Forelimb muscle (tissue), 1 donor: ENCODE measurements at regions not wholly inside any gene's neighbourhood (a gene's known extent, or its start where the extent isn't known, plus 50 kb on each side); places are given as distances from the start of the nearest gene placed in this dataset.
"Not testable (repeated sequence)": the region's sequence is repeated elsewhere in the genome, so short reads cannot be mapped to it uniquely, and the experiment has no call there.

Experiments used
- DNase-seq: peaks from one replicate; pipeline ENCODE4 v3.0.0-alpha.2; 2013; ENCODE audit warnings: low read depth

DNA sequence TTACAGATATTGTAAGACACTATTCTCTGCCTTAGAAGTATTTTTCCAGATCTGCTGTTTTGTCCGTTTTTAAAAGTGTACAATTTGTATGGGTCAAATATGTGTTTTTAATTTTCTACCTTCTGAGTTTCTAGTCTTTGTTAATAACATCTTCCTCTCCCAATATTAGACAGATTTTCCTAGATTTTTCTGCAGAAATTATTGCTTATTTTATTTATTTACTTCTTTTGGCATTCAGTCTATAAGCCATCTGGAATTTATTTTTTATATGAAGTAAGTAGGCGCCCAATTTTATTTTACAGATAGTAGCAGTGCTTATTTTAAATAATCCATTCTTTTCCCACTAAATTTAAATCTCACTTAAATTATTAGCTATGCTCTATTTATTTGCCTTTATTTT lies 103.1 kb upstream of the PLEKHG1 start:
- no peak for DNase-seq

DNA sequence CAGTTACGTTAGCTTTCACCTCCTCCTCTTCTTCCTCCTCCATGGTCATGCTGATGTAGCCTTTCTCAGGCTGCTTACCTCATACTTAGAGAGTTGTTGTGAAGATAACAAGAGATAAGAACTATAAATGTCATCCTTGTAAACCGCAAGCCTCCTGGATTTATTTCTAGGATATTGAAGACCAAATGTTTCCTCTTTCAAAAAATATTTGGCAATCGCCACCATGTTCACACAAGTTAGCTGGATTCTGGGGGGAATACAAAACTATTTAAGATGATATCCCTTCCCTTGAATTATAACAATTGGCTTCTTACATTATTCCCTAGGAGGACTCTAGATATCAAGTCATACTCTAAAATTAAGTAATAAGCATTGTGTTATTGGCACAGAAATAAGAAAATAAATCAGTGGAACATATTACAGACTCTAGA lies 99.8 kb upstream of the PLEKHG1 start:
- DNase-seq: peak; percentile 68

DNA sequence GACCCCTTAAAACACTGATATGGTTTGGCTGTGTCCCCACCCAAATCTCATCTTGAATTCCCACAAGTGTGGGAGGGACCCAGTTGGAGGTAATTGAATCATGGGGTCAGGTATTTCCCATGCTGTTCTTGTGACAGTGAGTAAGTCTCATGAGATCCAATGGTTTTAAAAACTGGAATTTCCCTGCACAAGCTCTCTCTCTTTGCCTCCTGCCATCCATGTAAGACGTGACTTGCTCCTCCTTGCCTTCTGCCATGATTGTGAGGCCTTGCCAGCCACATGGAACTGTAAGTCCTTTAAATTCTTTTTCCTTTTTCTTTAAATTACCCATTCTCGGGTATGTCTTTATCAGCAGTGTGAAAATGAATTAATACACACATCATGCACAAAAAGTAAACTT lies 99.1 kb upstream of the PLEKHG1 start:
- DNase-seq: not testable (repeated sequence)

DNA sequence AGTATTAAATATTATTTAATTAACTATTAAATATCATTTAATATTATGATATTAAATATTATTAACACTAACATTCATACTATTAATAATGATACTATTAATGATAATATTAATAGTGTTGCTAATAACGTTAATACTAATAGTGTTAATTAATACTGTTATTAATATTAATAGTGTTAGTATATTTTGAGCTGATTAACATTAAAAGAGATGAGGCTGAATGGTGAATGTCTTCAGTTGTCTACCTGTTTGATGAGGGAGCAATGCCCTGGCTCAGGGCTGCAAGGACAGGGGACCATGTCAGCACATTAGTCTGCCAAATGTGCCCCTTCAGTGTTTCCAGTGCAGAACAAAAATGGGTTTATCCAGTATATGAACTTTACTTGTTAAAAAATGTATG lies 96.6 kb upstream of the PLEKHG1 start:
- no peak for DNase-seq

DNA sequence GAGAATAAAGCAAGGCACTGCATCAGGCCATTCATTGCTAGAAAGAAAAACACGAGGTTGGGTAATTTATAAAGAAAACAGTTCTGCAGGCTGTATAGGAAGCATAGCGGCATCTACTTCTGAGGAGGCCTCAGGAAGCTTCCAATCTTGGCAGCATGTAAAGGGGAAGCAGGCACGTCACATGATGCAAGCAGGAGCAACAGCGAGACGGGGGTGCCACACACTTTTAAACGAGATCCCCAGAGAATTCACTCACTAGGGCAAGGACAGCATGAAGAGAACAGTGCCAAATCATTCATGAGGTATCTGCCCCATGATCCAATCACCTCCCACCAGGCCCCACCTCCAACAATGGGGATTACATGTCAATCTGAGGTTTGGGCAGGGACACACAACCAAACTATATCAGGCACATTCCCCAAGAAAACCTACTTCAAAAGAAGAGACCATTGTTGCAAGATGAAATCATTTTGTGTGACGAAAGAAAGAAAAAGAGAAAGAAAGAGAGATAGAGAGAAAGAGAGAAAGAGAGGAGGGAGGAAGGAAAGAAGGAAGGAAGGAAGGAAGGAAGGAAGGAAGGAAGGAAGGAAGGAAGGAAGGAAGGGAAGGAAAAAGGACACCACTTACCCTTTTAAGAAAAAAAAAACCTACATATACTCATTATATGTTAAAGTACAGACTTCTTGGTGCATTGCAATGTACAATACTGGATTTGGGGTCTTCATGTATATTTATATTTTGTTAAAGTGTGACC lies 95.9 kb upstream of the PLEKHG1 start:
- DNase-seq: no peak

DNA sequence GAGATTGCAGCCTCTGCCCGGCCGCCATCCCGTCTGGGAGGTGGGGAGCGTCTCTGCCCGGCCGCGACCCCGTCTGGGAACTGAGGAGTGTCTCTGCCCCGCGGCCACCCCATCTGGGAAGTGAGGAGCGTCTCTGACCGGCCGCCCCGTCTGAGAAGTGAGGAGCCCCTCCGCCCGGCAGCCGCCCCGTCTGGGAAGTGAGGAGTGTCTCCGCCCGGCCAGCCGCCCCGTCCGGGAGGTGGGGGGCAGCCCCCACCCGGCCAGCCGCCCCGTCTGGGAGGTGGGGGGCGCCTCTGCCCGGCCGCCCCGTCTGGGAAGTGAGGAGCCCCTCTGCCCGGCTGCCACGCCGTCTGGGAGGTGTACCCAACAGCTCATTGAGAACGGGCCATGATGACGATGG lies 92.3 kb upstream of the PLEKHG1 start:
- DNase-seq: not testable (repeated sequence)

DNA sequence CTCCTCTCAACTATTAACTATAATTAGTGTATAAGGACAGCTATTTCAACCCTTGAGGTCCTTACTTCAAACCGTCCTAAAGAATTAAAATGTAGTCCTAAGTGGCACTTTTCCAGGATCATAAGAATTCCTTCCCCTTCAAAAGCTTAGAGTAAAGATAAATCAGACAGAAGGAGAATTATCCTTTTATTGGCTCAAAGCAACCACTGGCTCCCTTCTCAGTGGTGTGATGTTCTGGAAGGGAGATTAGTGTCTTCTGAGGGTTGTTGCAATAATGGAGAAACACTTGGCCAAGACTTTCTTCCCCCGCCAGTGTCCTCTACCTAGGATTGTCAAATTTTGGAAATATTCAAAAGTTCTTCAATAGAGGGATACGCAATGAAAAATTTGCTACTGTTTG lies 89.1 kb upstream of the PLEKHG1 start:
- no peak for DNase-seq

DNA sequence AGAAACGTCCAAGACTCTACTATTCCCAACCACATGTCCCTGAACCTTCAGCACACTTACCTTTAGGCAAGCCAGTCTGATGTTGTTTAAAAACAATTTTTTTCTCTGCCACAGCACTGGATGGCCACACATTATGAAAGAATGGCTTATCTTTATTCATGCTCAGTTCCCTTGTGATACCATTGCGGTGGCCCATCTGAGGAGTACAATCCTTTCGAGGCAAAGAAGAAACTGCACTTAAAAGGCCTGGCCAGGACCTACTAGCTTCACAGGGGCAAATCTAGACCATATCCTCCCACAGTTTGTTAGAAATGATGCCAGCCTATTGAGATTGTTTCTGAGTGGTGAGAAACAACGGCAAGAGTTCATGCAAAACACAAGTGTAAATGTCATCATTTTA lies 88.4 kb upstream of the PLEKHG1 start:
- no peak for DNase-seq

DNA sequence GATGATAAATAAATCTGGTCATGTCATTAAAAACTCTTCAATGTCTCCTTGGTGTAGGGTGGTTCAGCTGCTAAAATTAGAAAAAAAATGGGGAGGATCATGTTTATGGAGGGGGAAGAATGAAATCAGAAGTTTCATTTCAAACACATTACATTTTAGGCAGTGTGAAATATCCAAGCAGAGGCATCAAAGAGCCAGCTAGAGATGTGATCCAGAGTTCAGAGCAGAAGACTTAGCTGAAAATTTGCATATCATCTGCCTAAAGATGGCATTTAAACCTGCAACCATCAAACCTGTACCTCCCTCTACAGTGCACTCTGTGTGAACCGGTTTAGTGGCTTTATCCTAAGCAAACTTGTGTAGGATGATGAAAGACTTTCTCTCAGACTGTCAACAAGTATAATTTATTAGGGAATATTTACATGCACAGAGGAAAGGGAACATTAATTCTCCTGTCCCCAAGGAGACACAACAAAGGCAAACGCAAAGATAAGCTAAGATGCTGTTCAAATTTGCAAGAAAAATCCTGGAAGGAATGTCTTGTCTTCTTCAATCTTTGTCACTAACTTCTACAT lies 84.8 kb upstream of the PLEKHG1 start:
- DNase-seq: no peak

DNA sequence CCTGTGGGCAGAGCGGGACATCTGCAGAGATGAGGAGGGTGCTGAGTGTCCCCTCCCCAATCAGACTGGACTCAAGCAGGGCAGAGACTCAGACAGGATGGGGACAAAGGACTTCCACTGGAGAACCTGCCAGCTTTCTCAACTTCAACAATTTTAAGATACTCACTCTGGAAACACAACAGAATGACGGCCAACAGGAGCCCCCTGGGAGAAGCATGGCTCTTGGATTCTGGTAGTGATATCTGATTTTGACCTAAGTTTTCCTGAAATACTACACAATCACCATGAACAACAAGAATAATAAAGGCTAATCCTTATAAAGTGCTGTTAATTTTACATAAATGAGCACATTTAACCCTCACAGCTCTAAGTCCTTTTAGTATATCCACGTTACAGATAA lies 83.5 kb upstream of the PLEKHG1 start:
- DNase-seq: no peak

DNA sequence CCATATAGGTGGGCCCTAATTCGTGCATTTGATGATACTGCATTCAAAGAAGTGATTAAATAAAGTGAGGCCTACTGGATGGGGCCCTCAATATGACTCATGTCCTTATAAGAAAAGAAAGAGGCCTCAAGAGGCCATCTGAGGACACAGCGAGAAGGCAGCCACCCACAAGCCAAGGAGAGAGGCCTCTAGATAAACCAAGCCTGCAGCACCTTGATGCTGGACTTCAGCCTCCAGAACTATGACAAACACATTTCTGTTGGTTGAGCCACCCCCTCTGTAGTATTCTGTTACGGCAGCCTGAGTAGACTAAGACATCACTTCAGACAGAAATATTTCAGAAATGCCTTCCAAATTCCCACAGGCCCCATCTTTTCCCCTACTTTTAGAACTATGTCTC lies 82.5 kb upstream of the PLEKHG1 start:
- DNase-seq: no peak

DNA sequence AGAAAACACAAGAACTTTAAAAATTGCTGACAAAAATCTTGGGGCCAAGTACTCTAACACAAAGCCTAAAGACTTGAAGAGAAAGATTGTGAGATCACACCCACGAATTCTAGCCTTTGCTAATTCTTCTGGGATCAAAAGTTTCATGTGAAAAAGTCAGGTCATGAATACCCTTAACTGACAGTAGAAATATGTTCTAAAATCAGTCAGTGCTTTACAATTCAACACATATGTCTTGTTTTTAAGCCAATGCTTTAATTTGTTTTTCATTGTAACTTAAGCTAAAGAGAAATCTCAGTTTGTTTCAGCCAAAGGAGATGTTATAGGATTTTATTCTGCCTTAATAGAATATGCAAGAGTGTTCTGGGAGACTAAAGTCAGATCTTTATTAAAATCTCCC lies 78.2 kb upstream of the PLEKHG1 start:
- DNase-seq: no peak

DNA sequence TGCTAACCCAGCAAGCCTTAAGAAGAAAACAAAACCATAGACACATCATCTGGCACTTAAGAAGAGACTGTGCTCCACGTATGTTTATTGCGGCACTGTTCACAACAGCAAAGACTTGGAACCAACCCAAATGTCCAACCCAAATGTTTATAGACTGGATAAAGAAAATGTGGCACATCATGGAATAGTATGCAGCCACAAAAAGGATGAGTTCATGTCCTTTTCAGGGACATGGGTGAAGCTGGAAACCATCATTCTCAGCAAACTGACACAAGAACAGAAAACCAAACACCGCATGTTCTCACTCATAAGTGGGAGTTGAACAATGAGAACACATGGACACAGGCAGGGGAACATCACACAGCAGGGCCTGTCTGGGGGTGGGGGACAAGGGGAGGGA lies 76.5 kb upstream of the PLEKHG1 start:
- not testable (repeated sequence) for DNase-seq

DNA sequence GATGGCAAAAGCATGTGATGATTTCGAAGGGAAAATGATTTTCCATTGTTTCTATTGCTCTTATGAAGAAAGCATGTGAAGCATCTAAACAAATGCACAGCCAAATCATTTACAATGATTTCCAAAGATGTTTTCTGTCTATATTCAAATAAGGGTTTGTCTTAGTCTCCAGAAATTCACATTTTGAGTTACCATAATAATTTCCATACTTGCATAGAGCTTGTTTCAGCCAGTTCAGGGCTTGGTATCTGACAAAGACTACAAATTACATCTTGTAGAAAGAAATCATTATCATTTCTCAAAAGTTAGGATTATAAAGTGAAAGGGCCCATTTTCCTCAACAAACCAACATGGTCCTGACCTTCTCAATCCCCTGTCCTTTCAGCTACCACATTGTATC lies 74.4 kb upstream of the PLEKHG1 start:
- DNase-seq: no peak

DNA sequence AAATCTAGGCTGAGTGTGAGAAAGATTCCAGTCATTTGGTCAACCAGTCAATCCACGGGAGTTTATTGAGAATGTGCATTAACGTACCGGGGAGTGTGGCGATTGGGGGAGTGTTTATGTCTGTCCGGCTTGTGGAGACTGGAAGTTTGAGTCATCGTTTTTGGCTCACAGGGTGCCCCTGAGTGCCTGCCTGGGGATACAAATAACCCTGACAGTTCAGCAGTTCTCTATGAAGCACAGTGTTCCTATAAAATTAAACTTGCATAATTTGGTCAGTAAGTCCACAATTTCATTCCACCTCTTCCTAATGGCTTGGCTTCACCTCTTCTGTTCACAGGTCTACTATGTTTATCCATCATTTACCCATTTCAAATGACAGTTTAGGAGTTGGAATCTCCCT lies 72.6 kb upstream of the PLEKHG1 start:
- no peak for DNase-seq

DNA sequence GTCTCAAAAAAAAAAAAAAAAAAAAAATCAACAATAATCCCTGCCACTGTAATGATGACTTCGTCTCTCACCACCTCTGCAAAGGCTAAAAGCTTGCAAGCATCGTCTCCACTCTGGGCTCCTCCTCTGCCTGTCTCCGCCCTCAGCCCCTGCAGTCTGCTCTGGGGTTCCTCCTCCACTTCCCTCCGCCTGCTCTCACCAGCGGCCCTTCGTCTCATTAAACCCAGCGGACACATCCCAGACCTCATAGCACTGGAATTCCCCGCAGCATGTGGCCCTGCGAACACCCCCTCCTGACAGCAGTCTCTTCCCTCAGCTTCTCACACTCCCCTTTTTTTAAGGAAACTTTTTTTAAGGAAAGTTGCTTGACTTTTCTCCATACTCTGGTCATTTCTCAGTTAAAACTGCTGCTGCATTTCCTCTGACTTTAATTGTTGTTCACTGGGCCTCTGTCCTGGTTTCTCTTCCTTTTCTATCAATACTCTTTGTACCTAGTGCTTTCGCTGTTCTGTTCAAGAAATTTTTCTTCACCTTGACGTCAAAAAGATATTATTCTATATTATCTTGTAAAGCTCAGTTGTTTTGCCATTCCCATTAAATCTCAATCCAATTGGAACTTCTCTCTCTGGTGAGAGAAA lies 70.9 kb upstream of the PLEKHG1 start:
- no peak for DNase-seq

DNA sequence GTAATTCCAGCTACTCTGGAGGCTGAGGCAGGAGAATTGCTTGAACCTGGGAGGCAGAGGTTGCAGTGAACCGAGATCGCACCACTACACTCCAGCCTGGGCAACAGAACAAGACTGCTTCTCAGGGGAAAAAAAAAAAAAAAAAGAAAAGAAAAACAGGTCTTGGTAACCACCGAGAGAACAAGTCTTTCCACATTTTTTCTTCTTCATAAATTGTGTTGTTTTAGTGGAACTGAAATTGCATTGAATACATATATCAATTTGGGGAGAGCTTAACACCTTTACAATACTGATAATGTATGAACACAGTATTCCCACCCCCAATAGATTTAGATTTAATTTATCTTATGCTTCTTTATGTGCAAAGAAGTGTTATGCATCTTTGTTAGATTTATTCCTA lies 70.0 kb upstream of the PLEKHG1 start:
- no peak for DNase-seq

DNA sequence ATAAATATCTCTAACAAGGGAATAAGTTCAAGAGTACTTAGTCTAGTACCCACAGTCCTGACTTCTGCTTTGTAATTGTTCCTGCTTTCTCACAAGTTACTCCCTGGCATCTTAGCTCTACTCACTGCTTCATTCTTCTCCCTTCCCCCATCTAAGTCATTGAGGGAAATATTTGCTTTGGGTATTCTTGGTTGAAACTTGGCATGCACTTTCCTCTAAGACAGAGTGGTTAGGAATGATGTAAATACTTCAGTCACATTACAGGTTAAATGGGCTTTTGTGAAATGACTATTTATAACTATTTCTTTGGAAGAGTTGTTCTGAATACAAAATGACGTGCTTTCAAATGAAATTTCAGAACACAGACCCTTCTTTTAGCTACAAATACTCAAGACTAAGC lies 67.7 kb upstream of the PLEKHG1 start:
- no peak for DNase-seq

DNA sequence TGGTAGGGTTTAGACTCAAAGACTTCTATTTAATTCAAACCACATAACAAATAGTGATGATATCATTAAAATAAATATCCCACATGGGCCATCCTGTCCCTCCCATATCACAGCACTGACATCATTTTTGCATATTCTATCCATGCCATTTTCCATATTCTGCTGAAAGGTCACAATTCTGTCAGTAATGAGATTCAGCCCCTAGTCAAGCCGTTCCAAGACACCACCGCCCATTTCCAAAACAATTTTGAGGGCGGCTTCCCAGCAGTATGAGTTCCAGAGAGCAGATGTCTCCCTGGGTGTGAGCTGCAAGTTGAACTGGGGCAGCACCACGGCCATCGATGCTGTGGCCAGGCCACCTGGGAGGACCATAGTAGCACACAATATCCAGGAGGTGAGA lies 65.1 kb upstream of the PLEKHG1 start:
- peak; percentile 60 for DNase-seq

DNA sequence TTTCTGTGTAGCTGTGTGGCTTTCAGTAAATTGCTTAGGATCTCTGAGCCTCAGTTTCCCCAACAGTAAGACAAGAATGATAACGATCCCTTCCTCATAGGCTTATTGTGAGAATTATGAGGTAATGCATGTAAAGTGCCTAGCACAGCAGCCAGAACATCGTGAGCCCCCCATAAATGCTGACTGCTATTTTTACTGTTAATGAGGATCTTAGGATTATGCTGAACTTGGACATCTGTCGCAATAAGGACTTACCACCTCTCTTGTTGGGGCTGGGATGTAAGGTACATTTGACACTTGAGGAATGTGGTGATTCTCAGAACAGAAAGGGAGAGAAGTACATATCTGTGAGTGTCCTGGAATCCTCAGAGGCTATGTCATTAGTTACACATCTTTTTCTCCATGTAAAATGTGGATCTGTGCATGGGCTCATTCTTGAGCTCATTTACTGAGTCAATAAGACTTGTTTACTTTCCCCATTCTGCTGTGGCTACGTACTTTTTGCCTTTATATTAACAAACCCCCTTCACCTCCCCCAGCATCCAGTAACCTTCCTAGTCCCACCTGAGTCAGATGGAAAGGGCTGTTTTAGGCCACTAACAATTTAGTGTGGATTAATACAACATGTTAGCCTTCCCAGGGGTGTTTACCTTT lies 64.4 kb upstream of the PLEKHG1 start:
- DNase-seq: no peak

DNA sequence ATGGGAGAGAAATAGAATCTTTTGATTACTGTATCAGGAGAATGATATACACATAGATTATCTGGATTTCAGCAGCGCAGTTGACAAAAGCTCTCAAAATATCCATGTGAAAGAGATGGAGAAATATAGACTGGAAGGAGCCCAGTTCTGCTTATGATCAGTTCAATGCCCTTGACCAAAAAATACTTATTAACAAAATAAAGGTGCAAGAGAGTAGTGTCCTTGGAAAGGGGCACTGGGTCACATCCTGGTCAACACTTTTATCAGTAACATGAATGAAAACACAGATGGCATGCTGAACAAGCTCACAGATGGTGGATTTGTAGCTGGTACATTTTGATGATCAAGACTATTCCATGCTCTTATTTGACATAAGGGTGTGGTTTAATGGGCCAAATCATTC lies 63.9 kb upstream of the PLEKHG1 start:
- no peak for DNase-seq

DNA sequence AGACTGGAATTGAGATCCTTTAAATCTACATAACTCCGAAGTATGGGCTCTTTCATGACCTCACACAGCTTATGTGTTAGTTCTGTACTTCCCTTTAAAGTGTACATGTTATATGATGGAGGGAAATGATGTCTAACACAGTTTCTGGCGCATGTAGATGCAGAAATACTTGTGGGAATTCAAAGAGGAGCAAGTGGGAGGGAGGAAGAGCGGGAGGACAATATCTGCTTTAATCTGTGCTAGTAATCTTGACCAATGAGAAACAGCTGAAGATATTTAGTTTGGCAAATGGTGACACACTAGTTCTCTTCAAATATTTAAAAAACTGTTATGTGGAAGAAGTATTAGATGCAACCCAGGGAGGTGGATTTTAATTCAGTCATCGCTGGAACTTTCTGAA lies 62.9 kb upstream of the PLEKHG1 start:
- DNase-seq: peak; percentile 43

DNA sequence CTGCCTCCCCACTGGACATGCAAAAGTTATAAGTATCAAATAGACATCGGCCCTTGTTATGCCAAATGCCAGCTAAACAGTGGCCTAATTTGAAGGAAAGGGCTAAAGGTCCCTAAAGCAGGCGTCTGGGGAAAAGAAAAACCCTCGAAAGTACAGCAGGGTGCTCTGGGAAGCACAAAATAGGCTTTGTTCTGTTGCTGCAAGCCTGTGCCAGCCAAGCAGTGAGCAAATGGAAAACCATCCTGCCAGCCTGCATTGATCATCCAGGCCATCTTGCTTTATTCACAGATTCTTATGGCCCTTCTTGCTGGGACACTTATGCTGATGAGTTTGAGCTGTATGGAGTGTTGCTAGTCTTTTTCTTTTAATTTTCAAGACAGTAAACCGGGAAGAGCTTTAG lies 62.2 kb upstream of the PLEKHG1 start:
- no peak for DNase-seq
